Mesenchymal stem cell (in vitro differentiated cells and primary cell): ENCODE measurements at regions not wholly inside any gene's neighbourhood (a gene's known extent, or its start where the extent isn't known, plus 50 kb on each side); places are given as distances from the start of the nearest gene placed in this dataset.

ENCODE experiments used
- DNase-seq: peaks from one replicate; pipeline ENCODE4 v3.0.0-alpha.2; 2013
- H2AFZ ChIP-seq: one replicate; pipeline ENCODE4 v1.6.1; 2013; ENCODE audit warnings: low read depth, mild to moderate bottlenecking, control low read depth, inconsistent platforms, low read length, moderate library complexity
- H2AK5ac ChIP-seq: 2 replicates; pipeline ENCODE4 v1.6.1; 2013; ENCODE audit warnings: low read length, moderate library complexity, mild to moderate bottlenecking, inconsistent platforms; ENCODE audit not compliant: severe bottlenecking
- H2BK120ac ChIP-seq: one replicate; pipeline ENCODE4 v1.6.1; 2013; ENCODE audit warnings: low read depth, mild to moderate bottlenecking, inconsistent platforms, low read length, moderate library complexity
- H2BK12ac ChIP-seq, 2 experiments: one replicate each; pipeline ENCODE4 v1.6.1; 2013; ENCODE audit warnings: inconsistent platforms in 2 of 2, low read length in 2 of 2, mild to moderate bottlenecking in 2 of 2, moderate library complexity in 2 of 2, control low read depth in 1 of 2
- H2BK15ac ChIP-seq: one replicate; pipeline ENCODE4 v1.6.1; 2013; ENCODE audit warnings: mild to moderate bottlenecking, low read depth, inconsistent platforms; ENCODE audit not compliant: poor library complexity, severe bottlenecking
- H2BK5ac ChIP-seq: 2 replicates; pipeline ENCODE4 v1.6.1; 2013; ENCODE audit warnings: low read depth, mild to moderate bottlenecking, low read length, control low read depth, inconsistent platforms; ENCODE audit not compliant: poor library complexity, severe bottlenecking
- H3K14ac ChIP-seq, 2 experiments: one replicate each; pipeline ENCODE4 v1.6.1; 2013; ENCODE audit warnings: inconsistent platforms in 2 of 2, low read length in 2 of 2, control low read depth in 1 of 2, mild to moderate bottlenecking in 1 of 2, moderate library complexity in 1 of 2
- H3K18ac ChIP-seq, 2 experiments: one replicate each; pipeline ENCODE4 v1.6.1; 2013; ENCODE audit warnings: inconsistent platforms in 2 of 2, low read length in 2 of 2, control low read depth in 1 of 2, low read depth in 1 of 2, mild to moderate bottlenecking in 1 of 2
- H3K23ac ChIP-seq, 2 experiments: one replicate each; pipeline ENCODE4 v1.6.1; 2013; ENCODE audit warnings: inconsistent platforms in 2 of 2, low read length in 2 of 2, mild to moderate bottlenecking in 2 of 2, moderate library complexity in 2 of 2, control low read depth in 1 of 2
- H3K27ac ChIP-seq: 2 replicates; pipeline ENCODE4 v1.5.1; 2013; ENCODE audit warnings: mild to moderate bottlenecking, moderate library complexity, low read length, control low read depth, inconsistent platforms; ENCODE audit not compliant: poor library complexity, severe bottlenecking
- H3K27me3 ChIP-seq, 2 experiments: 2 replicates each; pipeline versions ENCODE4 v1.6.1 to v1.7.0; 2013; ENCODE audit warnings: low read length in 2 of 2, mild to moderate bottlenecking in 2 of 2, moderate library complexity in 2 of 2, control low read depth in 1 of 2, inconsistent platforms in 1 of 2; ENCODE audit not compliant: control insufficient read depth in 1 of 2, insufficient read depth in 1 of 2
- H3K36me3 ChIP-seq, 2 experiments: 2 replicates each; pipeline versions ENCODE4 v1.6.1 to v1.7.0; 2013; ENCODE audit warnings: low read length in 2 of 2, control low read depth in 1 of 2, inconsistent platforms in 1 of 2, low read depth in 1 of 2, mild to moderate bottlenecking in 1 of 2; ENCODE audit not compliant: insufficient read depth in 2 of 2, control insufficient read depth in 1 of 2
- H3K4ac ChIP-seq, 2 experiments: one replicate each; pipeline ENCODE4 v1.6.1; 2013; ENCODE audit warnings: inconsistent platforms in 2 of 2, low read length in 2 of 2, mild to moderate bottlenecking in 2 of 2, moderate library complexity in 2 of 2, control low read depth in 1 of 2, low read depth in 1 of 2
- H3K4me1 ChIP-seq: 2 replicates; pipeline ENCODE4 v1.6.1; 2013; ENCODE audit warnings: low read depth, low read length, control low read depth; ENCODE audit not compliant: control insufficient read depth, insufficient read depth
- H3K4me2 ChIP-seq: 2 replicates; pipeline ENCODE4 v1.6.1; 2013; ENCODE audit warnings: low read length, mild to moderate bottlenecking, inconsistent platforms; ENCODE audit not compliant: poor library complexity, severe bottlenecking
- H3K4me3 ChIP-seq, 2 experiments: 2 replicates each; pipeline versions ENCODE4 v1.5.1 to v1.7.0; 2013; ENCODE audit warnings: low read length in 2 of 2, mild to moderate bottlenecking in 2 of 2, control low read depth in 1 of 2, low read depth in 1 of 2; ENCODE audit not compliant: insufficient read depth in 1 of 2
- H3K79me1 ChIP-seq: replicated peaks from 2 replicates; pipeline ENCODE4 v1.6.1; 2013; ENCODE audit warnings: mild to moderate bottlenecking, control low read depth, low read length, inconsistent platforms; ENCODE audit not compliant: poor library complexity, severe bottlenecking
- H3K9ac ChIP-seq: 2 replicates; pipeline ENCODE4 v1.7.0; 2013; ENCODE audit warnings: mild to moderate bottlenecking, low read length, moderate library complexity
- H3K9me3 ChIP-seq: 2 replicates; pipeline ENCODE4 v1.7.0; 2013; ENCODE audit warnings: mild to moderate bottlenecking, low read length; ENCODE audit not compliant: control insufficient read depth
- H4K8ac ChIP-seq: one replicate; pipeline ENCODE4 v1.6.1; 2013; ENCODE audit warnings: inconsistent platforms, mild to moderate bottlenecking, low read length, moderate library complexity
- H4K91ac ChIP-seq: one replicate; pipeline ENCODE4 v1.6.1; 2013; ENCODE audit warnings: mild to moderate bottlenecking, low read length, inconsistent platforms
- WGBS: methylation state at CpG from one replicate; pipeline ENCODE4 v1.1.7; 2013; ENCODE audit warnings: mixed read lengths; 5-methylcytosine and 5-hydroxymethylcytosine counted together

- Histone ChIP-seq H3K4ac (no peak overlapping the region), H3K27ac (no peak overlapping the region), H3K23ac (no peak overlapping the region), H3K9ac (no peak overlapping the region), H3K18ac (no peak overlapping the region), H4K8ac (no peak overlapping the region), H3K79me1 (no peaks in the 10 kb centered on the region), H2AK5ac (no peak overlapping the region), H2BK15ac (no peak overlapping the region), H3K9me3 (peaks cover 22% of the 10 kb centered on the region), H3K4me2 (no peak overlapping the region), H2BK5ac (no peak overlapping the region), H4K91ac (no peak overlapping the region), H3K36me3 (no peaks in the 10 kb centered on the region), H3K14ac (no peak overlapping the region), H2BK12ac (no peak overlapping the region), H3K27me3 (peaks cover 0 to 10% of the 10 kb centered on the region in 2 experiments), H3K4me3 (no peak overlapping the region), H2AFZ (no peak overlapping the region), H3K4me1 (no peaks in the 10 kb centered on the region), H2BK120ac (no peak overlapping the region)
- DNase-seq = no peak
- 63% methylated on average over 8 of the region's 9 CpGs for WGBS
Observed at GRCh38 chr7:26480156-26480555, 188.5 kb downstream of the SNX10 start.

GRCh38 chr7:26482927-26483326 is 191.3 kb downstream of the SNX10 start:
- no peak overlapping the region for H2BK5ac ChIP-seq
- H3K18ac ChIP-seq = no peak overlapping the region
- H4K8ac ChIP-seq = no peak overlapping the region
- no peak overlapping the region for H3K9ac ChIP-seq
- peaks cover 0 to 10% of the 10 kb centered on the region in 2 experiments for H3K27me3 ChIP-seq
- H3K4me2 ChIP-seq = no peak overlapping the region
- H3K23ac ChIP-seq = no peak overlapping the region
- H2BK12ac ChIP-seq = no peak overlapping the region
- no peaks in the 10 kb centered on the region for H3K79me1 ChIP-seq
- no peak overlapping the region for H2AK5ac ChIP-seq
- H2BK15ac ChIP-seq = no peak overlapping the region
- no peaks in the 10 kb centered on the region for H3K36me3 ChIP-seq
- no peaks in the 10 kb centered on the region for H3K4me1 ChIP-seq
- no peak overlapping the region for H3K14ac ChIP-seq
- no peak overlapping the region for H2BK120ac ChIP-seq
- H3K27ac ChIP-seq = no peak overlapping the region
- no peak for DNase-seq
- peaks cover 22% of the 10 kb centered on the region for H3K9me3 ChIP-seq
- H3K4ac ChIP-seq = no peak overlapping the region
- 83% methylated on average over 3 of the region's 3 CpGs for WGBS
- H4K91ac ChIP-seq = no peak overlapping the region
- H3K4me3 ChIP-seq = no peak overlapping the region
- no peak overlapping the region for H2AFZ ChIP-seq

GRCh38 chr7:26483843-26484242 is 192.2 kb downstream of the SNX10 start:
- no peak overlapping the region for H3K4ac ChIP-seq
- no peak overlapping the region for H3K27ac ChIP-seq
- H3K79me1 ChIP-seq = no peaks in the 10 kb centered on the region
- no peak overlapping the region for H2BK15ac ChIP-seq
- H3K4me2 ChIP-seq = no peak overlapping the region
- H4K91ac ChIP-seq = no peak overlapping the region
- no peak overlapping the region for H2AK5ac ChIP-seq
- H2AFZ ChIP-seq = no peak overlapping the region
- no peak overlapping the region for H3K4me3 ChIP-seq
- no peak for DNase-seq
- H3K14ac ChIP-seq = no peak overlapping the region
- no peak overlapping the region for H3K23ac ChIP-seq
- peaks cover 22% of the 10 kb centered on the region for H3K9me3 ChIP-seq
- WGBS = 67% methylated on average over 5 of the region's 5 CpGs
- H2BK5ac ChIP-seq = no peak overlapping the region
- H3K27me3 ChIP-seq = peaks cover 0 to 7% of the 10 kb centered on the region in 2 experiments
- no peak overlapping the region for H2BK120ac ChIP-seq
- H3K18ac ChIP-seq = no peak overlapping the region
- no peak overlapping the region for H2BK12ac ChIP-seq
- H3K36me3 ChIP-seq = no peaks in the 10 kb centered on the region
- H4K8ac ChIP-seq = no peak overlapping the region
- H3K9ac ChIP-seq = no peak overlapping the region
- H3K4me1 ChIP-seq = no peaks in the 10 kb centered on the region

- H2BK120ac ChIP-seq = no peak overlapping the region
- H3K79me1 ChIP-seq = no peaks in the 10 kb centered on the region
- peaks cover 0 to 11% of the 10 kb centered on the region in 2 experiments for H3K27me3 ChIP-seq
- H3K9me3 ChIP-seq = peaks cover 22% of the 10 kb centered on the region
- DNase-seq = peak; percentile 19
- no peak overlapping the region for H2BK15ac ChIP-seq
- H3K14ac ChIP-seq = no peak overlapping the region
- H3K9ac ChIP-seq = no peak overlapping the region
- H3K4me2 ChIP-seq = no peak overlapping the region
- no peak overlapping the region for H3K4me3 ChIP-seq
- H4K8ac ChIP-seq = no peak overlapping the region
- H3K4ac ChIP-seq = no peak overlapping the region
- no peak overlapping the region for H2AK5ac ChIP-seq
- H2BK5ac ChIP-seq = no peak overlapping the region
- H3K36me3 ChIP-seq = no peaks in the 10 kb centered on the region
- WGBS = 89% methylated on average over 2 of the region's 6 CpGs
- H3K27ac ChIP-seq = no peak overlapping the region
- no peak overlapping the region for H2BK12ac ChIP-seq
- H4K91ac ChIP-seq = no peak overlapping the region
- H3K18ac ChIP-seq = no peak overlapping the region
- H3K4me1 ChIP-seq = no peaks in the 10 kb centered on the region
- H2AFZ ChIP-seq = no peak overlapping the region
- no peak overlapping the region for H3K23ac ChIP-seq
Observed at GRCh38 chr7:26485367-26485934, 193.8 kb downstream of the SNX10 start.
